Lower leg skin (tissue), 3 donors: ENCODE measurements at regions not wholly inside any gene's neighbourhood (a gene's known extent, or its start where the extent isn't known, plus 50 kb on each side); places are given as distances from the start of the nearest gene placed in this dataset.

Experiments used
- POLR2A ChIP-seq, 2 donors: fragments of 450-650 bp; IDR thresholded peaks; one replicate each; pipeline ENCODE4 v1.6.1; 2016 to 2017; ENCODE audit warnings: antibody characterized with exemption in 2 of 2, mild to moderate bottlenecking in 1 of 2, moderate library complexity in 1 of 2
- TF ChIP-seq, protein P1 (sequence below), 3 donors: fragments of 450-650 bp; IDR thresholded peaks; one replicate each; pipeline ENCODE4 v1.5.1; 2016; ENCODE audit warnings: antibody characterized with exemption in 3 of 3, mild to moderate bottlenecking in 3 of 3, moderate library complexity in 2 of 3

DNA sequence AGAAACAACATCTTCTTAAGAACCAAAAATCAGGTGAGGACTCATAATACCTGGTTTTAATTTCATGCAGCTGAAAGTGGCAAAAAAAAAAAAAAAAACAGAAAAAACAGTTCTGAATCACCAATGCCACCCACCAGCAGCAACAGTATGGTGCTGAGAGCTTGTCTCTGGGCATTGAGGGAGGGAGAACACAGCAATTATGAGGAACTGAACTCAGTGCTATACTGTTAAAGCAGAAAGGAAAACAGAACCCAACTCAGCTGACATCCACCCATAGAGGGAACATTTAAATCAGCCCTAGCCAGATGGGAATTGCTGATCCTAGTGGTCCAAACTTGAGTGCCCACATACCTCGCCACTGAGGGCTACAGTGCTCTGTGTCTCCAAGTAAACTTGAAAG is 657.9 kb downstream of the ACTL7B start:
- TF ChIP-seq, protein P1, sequence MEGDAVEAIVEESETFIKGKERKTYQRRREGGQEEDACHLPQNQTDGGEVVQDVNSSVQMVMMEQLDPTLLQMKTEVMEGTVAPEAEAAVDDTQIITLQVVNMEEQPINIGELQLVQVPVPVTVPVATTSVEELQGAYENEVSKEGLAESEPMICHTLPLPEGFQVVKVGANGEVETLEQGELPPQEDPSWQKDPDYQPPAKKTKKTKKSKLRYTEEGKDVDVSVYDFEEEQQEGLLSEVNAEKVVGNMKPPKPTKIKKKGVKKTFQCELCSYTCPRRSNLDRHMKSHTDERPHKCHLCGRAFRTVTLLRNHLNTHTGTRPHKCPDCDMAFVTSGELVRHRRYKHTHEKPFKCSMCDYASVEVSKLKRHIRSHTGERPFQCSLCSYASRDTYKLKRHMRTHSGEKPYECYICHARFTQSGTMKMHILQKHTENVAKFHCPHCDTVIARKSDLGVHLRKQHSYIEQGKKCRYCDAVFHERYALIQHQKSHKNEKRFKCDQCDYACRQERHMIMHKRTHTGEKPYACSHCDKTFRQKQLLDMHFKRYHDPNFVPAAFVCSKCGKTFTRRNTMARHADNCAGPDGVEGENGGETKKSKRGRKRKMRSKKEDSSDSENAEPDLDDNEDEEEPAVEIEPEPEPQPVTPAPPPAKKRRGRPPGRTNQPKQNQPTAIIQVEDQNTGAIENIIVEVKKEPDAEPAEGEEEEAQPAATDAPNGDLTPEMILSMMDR (IDR thresholded peaks at IDR 0.05) = no peak
- TF ChIP-seq POLR2A (IDR thresholded peaks at IDR 0.05) = no peak
